SHP77 (cell line): ENCODE measurements at regions not wholly inside any gene's neighbourhood (a gene's known extent, or its start where the extent isn't known, plus 50 kb on each side); places are given as distances from the start of the nearest gene placed in this dataset.
"Not testable (repeated sequence)": the region's sequence is repeated elsewhere in the genome, so short reads cannot be mapped to it uniquely, and the experiment has no call there.

Experiments
- DNase-seq, 2 experiments: peaks; one replicate each; lab custom pipeline; 2025; lab: John Stamatoyannopoulos, UW

- DNase-seq: no peak
These were observed 158.4 kb upstream of the CCDC54 start for GRCh38 chr3:107218864-107219269.

DNA sequence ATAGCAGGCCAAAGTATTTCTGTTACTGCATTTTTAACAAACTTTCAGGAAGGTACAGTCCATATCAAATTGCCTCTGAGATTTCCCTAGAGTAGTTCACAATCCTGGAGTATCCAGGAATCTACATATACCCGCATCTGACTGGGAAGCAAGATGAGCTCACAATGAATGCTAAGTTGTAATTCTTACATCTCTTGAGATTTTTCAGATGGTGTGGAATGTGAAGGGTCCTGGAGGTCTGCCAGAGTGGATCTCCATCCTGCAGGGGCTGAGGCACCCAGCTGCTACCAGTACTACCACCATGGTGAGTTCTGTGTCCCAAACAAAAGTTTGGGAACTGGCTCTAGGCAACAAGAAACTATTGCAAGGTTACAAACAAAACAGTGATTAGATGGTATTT lies 156.7 kb upstream of the CCDC54 start:
- no peak for DNase-seq

DNA sequence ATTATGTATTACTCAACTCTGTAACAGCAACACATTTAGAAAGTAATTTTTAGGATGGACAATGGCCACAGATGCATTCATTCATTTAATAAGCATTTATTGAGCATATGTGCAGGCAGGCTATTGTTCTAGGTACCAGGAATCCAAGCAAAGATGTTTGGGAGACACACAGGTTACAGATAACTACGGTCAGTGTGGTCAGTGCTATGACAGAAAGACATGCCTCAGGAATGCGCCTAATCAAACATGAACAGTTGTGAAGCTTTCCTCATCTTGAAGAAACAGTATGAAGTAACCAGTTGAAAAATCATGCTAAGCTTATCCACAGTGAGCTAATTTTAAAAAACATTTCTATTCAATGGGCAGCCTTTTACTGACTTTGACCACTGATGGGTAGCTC lies 155.4 kb upstream of the CCDC54 start:
- DNase-seq: no peak

GRCh38 chr3:107222907-107223306 lies 154.3 kb upstream of the CCDC54 start:
- DNase-seq: no peak

GRCh38 chr3:107224026-107224596 lies 153.1 kb upstream of the CCDC54 start:
- DNase-seq: no peak

DNA sequence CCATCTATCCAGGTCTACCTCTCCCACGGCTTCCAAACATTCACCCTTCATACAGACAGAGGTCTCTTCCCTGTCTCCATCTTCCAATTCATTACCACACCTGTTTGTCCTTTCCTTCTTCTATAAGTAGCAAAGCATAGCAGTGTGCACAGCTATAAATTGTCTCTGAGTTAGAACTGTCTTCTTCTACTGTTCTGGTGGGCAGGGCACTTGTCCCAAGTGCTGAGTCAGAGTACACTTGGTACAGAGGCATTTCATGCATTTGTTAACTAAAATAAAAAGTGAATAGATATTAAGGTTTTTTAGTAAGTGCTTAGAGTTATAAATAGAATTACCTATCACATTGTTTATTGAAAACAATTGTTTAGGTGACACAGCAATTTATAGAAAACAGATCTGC lies 150.1 kb upstream of the CCDC54 start:
- DNase-seq: no peak

DNA sequence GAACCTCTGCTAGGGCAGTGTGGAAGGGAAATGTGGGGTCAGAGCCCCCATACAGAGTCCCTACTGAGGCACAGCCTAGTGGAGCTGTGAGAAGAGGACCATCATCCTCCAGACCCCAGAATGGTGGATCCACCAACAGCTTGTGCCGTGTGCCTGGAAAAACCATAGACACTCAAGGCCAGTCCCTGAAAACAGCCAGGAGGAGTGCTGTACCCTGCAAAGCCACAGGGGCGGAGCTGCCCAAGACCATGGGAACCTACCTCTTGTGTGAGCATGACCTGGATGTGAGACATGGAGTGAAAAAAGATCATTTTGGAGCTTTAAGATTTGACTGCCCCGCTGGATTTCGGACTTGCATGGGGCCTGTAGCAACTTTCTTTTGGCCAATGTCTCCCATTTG lies 143.4 kb upstream of the CCDC54 start:
- DNase-seq: not testable (repeated sequence)

DNA sequence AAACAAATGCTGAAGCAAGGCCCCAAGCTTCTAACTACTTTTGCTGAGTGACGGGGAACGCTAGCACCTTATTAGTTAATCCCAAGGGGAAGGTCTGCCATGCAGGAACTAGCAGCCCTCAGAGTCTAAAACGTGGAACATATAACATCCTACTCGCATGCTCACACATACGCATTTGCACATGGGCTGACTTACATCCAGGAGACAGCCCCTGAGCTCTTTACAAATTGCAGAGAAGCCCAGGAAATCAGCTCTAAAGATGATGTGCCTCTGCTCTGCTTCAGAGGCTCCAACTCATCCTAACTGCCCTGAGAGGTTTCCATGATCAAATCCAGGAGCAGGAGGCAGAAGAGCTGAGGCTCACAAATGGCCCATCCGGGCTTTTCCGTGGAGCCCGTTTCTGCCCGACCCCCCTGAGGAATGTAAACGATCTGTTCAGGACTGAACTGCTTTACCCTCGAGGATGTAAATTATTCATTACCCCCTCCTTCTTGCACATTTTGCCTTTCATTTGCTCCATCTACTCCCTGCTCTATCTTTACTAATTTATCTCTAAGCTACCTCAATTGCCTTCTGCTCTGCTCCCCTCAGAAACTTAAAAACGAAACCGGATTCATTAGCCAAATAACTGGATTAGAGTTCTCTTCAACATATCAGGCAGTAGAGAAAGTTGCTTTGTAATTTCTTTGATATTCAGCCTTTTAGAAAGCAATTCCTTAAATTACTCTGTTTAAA lies 141.9 kb upstream of the CCDC54 start:
- peak in 1 of 2 experiments; percentile 20 for DNase-seq

- DNase-seq: peak; percentile 65 to 70
These were observed 141.3 kb upstream of the CCDC54 start for GRCh38 chr3:107235928-107236315.

- DNase-seq: no peak
These were observed 140.4 kb upstream of the CCDC54 start for GRCh38 chr3:107236655-107237337.

DNA sequence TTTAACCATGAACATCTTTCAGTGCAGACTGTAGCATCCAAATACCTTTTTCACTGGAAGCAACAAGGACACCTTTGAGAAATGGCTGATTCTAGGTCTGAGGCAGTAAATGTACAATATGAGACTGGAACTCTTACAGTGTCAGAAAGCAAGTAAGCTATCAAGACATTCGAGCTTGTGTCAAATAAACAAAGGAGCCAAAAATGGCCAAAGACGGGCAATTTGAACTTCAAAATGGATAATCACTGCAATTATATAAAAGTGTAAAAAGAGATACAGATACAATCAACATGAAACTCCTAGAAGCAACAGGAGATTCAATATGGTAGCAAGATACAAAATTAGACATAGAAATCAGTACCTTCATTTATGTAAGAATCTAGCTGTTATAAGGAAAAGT lies 138.5 kb upstream of the CCDC54 start:
- no peak for DNase-seq

GRCh38 chr3:107239703-107240102 lies 137.5 kb upstream of the CCDC54 start:
- DNase-seq: no peak

- DNase-seq: peak; percentile 54 to 65
These were observed 136.8 kb upstream of the CCDC54 start for GRCh38 chr3:107240183-107241091.

DNA sequence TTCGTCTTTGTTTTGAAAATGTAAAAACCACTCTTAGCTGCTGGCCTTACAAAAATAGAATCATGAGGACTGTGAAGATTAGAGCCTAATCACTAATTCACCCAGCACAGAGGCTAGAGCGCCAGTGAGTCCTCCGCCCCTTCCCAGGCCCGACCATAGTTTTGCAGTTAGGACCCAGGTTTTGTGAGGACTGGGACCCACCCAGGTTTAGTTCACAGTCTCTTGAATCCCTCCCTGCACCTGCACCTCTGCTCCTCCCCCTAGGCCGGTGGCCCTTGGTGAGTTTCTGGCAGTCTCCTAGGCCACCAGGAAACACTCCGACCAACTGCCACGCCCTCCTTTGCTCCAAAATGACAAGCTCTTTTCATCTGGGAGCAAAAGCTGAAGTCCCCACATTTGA lies 136.0 kb upstream of the CCDC54 start:
- peak; percentile 18 to 64 for DNase-seq

- no peak for DNase-seq
These were observed 134.7 kb upstream of the CCDC54 start for GRCh38 chr3:107242579-107242978.

DNA sequence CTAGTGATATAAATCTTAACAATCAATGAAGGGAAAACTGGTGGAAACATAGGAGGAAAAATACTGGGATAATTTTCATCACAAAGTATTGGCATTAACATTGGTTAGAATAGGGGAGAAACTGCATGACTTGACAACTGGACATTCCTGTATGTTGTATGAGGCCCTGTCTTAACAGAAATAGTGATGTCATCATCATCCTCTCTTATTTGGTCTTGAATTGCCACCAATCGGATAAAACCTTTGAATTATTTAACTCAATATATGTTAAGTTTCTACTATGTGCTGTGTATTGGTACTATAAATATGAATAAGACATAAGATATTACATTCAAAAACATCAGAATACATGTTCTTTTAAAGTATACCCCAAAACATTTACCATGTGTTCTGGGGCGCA lies 130.1 kb upstream of the CCDC54 start:
- DNase-seq: no peak

GRCh38 chr3:107249132-107249531 lies 128.1 kb upstream of the CCDC54 start:
- DNase-seq: no peak

DNA sequence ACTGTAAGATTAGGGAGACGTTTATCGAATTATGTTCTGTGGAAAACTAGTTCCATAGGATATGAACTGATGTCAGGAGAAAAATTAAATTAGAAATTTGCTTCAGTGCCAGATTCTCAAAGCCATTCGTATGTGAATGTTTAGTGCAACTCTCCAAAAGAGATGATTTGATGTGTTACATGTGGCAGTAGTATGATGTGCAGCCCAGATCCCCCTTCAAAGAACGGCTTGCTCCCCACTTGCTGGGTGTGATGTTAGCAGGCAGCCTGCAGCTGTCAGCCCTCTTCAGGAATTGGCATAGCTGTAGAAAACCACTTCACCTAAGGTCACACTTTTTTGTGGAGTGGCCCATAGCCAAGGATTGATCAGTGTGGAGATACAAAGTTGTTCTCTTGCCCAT lies 127.0 kb upstream of the CCDC54 start:
- DNase-seq: no peak

- no peak for DNase-seq
These were observed 125.4 kb upstream of the CCDC54 start for GRCh38 chr3:107251819-107252218.

- no peak for DNase-seq
These were observed 120.3 kb upstream of the CCDC54 start for GRCh38 chr3:107256963-107257362.

GRCh38 chr3:107258300-107258699 lies 118.9 kb upstream of the CCDC54 start:
- DNase-seq: no peak

GRCh38 chr3:107260207-107260606 lies 117.0 kb upstream of the CCDC54 start:
- no peak for DNase-seq
